ENCODE measurements at regions not wholly inside any gene's neighbourhood (a gene's known extent, or its start where the extent isn't known, plus 50 kb on each side); places are given as distances from the start of the nearest gene placed in this dataset.

DNA sequence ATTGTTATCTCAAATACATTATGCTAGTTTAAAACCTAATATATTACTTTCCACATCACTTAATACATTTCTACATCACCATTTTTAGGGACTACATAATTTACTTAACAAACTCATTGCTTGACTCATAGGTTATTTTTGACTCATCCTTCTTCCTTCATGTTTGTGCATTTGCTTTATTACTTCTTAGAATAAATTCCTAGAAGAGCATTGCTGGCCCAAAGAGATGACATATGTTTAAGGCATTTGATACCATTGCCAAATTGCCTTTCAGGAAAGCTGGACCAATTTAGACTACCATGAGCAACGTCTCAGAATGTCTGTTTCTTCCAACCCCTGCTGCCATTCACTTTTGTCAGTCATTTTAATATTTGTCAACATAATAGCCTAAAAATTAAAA lies 905.8 kb downstream of the IGSF11 start:
- TF ChIP-seq, protein P1, sequence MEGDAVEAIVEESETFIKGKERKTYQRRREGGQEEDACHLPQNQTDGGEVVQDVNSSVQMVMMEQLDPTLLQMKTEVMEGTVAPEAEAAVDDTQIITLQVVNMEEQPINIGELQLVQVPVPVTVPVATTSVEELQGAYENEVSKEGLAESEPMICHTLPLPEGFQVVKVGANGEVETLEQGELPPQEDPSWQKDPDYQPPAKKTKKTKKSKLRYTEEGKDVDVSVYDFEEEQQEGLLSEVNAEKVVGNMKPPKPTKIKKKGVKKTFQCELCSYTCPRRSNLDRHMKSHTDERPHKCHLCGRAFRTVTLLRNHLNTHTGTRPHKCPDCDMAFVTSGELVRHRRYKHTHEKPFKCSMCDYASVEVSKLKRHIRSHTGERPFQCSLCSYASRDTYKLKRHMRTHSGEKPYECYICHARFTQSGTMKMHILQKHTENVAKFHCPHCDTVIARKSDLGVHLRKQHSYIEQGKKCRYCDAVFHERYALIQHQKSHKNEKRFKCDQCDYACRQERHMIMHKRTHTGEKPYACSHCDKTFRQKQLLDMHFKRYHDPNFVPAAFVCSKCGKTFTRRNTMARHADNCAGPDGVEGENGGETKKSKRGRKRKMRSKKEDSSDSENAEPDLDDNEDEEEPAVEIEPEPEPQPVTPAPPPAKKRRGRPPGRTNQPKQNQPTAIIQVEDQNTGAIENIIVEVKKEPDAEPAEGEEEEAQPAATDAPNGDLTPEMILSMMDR (IDR thresholded peaks at IDR 0.05): no peak
- TF ChIP-seq POLR2A (IDR thresholded peaks at IDR 0.05): no peak

Measured in adrenal gland (tissue), 5 donors.